B cell (primary cell): ENCODE measurements at regions not wholly inside any gene's neighbourhood (a gene's known extent, or its start where the extent isn't known, plus 50 kb on each side); places are given as distances from the start of the nearest gene placed in this dataset.

Experiments
- CTCF ChIP-seq: fragments of 200-600 bp; IDR thresholded peaks from one replicate; pipeline ENCODE4 v1.8.0; 2022; ENCODE audit warnings: antibody characterized with exemption, mild to moderate bottlenecking
- EZH2 ChIP-seq: IDR thresholded peaks from 2 replicates; pipeline ENCODE4 v1.6.1; 2012; ENCODE audit warnings: borderline replicate concordance, low read depth, mild to moderate bottlenecking, moderate library complexity, low read length; ENCODE audit not compliant: insufficient read depth, poor library complexity, severe bottlenecking

GRCh38 chr15:93981706-93982105 lies 249.7 kb upstream of the MCTP2 start:
- TF ChIP-seq CTCF (no peak), EZH2 (no peak)
